Activated CD8-positive, alpha-beta T cell treated with anti-CD3 and anti-CD28 coated beads, Interleukin-2, amount 10 ng/mL, durations not matched to agents 7 days and 5 days (primary cell): ENCODE measurements at regions not wholly inside any gene's neighbourhood (a gene's known extent, or its start where the extent isn't known, plus 50 kb on each side); places are given as distances from the start of the nearest gene placed in this dataset.

Experiments used
- ATAC-seq: fragments of 150-1000 bp; cut with Tn5 transposase; one replicate; pipeline ENCODE4 v1.10.0; 2021; ENCODE audit warnings: moderate library complexity
- CTCF ChIA-PET: fragments of 350-600 bp; sonication (Branson Sonifier 250); formaldehyde crosslinking; loops from one replicate; lab custom pipeline; 2021; ENCODE audit warnings: antibody characterized with exemption; lab: Charles Lee
- POLR2A ChIA-PET: fragments of 350-600 bp; sonication (Branson Sonifier 250); formaldehyde crosslinking; loops from one replicate; lab custom pipeline; 2021; ENCODE audit warnings: antibody characterized with exemption; lab: Charles Lee
- DNase-seq: peaks from one replicate; pipeline ENCODE4 v3.0.0-alpha.2; 2020
- H3K27ac Mint-ChIP-seq: one replicate; pipeline ENCODE4 v1.8.0; 2021; ENCODE audit warnings: mild to moderate bottlenecking, mixed read lengths
- H3K27me3 Mint-ChIP-seq: one replicate; pipeline ENCODE4 v1.8.0; 2021; ENCODE audit warnings: low read depth, mixed read lengths
- H3K36me3 Mint-ChIP-seq: one replicate; pipeline ENCODE4 v1.8.0; 2021; ENCODE audit warnings: low read depth, mixed read lengths
- H3K4me1 Mint-ChIP-seq: one replicate; pipeline ENCODE4 v1.8.0; 2021; ENCODE audit warnings: low read depth, mixed read lengths
- H3K4me3 Mint-ChIP-seq: one replicate; pipeline ENCODE4 v1.8.0; 2021; ENCODE audit warnings: mild to moderate bottlenecking, mixed read lengths
- H3K9me3 Mint-ChIP-seq: one replicate; pipeline ENCODE4 v1.8.0; 2022; ENCODE audit warnings: mixed read lengths; ENCODE audit not compliant: insufficient read depth

GRCh38 chr7:101691822-101692384 lies 62.8 kb upstream of the MYL10 start:
- Mint-ChIP-seq H3K4me1 (peaks cover 4% of the 10 kb centered on the region), H3K27ac (no peak overlapping the region), H3K27me3 (no peaks in the 10 kb centered on the region), H3K4me3 (no peak overlapping the region), H3K36me3 (no peaks in the 10 kb centered on the region), H3K9me3 (no peaks in the 10 kb centered on the region)
- ChIA-PET POLR2A (interaction anchor here (1.0 kb wide), 1 partner anchor 119 kb away, joined by 4 read pairs; no protein-coding TSS in a partner anchor), CTCF (interaction anchor here (1.2 to 2.0 kb wide), 4 partner anchors 50 to 545 kb away, joined by 3 to 7 read pairs (median 6); no protein-coding TSS in a partner anchor)
- DNase-seq (no peak), ATAC-seq (no peak)

- no peak overlapping the region for H3K4me3 Mint-ChIP-seq
- H3K4me1 Mint-ChIP-seq, result peaks cover 4% of the 10 kb centered on the region
- no peaks in the 10 kb centered on the region for H3K36me3 Mint-ChIP-seq
- no peak overlapping the region for H3K27ac Mint-ChIP-seq
- no peaks in the 10 kb centered on the region for H3K9me3 Mint-ChIP-seq
- ChIA-PET CTCF (interaction anchor here (1.6 to 1.9 kb wide), 3 partner anchors 48 to 163 kb away, joined by 5 to 8 read pairs (median 7); no protein-coding TSS in a partner anchor), POLR2A (no interaction called here)
- ATAC-seq (no peak), DNase-seq (no peak)
- no peaks in the 10 kb centered on the region for H3K27me3 Mint-ChIP-seq
Measured at GRCh38 chr7:101693498-101694091, 64.5 kb upstream of the MYL10 start.

DNA sequence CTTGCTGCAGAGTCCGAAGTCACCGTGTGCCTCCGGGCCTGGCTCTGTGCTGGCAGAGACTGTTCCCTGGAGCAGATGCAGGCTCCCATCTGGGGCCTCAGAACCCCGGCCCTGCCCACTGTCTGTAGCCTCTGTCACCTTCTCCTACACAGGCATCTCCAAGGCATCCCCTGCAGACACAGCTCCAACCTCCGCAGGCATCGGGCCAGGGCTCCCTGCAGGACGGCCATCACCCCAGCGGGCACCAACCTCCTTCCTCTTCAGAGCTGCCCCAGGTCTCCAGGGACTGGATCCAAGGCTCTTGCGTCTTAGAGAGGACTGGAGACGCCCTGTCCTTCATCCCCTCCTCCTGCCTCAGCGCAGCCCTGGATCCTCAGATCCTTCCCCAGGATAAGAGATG lies 69.9 kb upstream of the MYL10 start:
- Mint-ChIP-seq H3K36me3 (no peaks in the 10 kb centered on the region), H3K27me3 (no peaks in the 10 kb centered on the region), H3K9me3 (no peaks in the 10 kb centered on the region), H3K4me3 (no peak overlapping the region), H3K4me1 (no peaks in the 10 kb centered on the region), H3K27ac (no peak overlapping the region)
- ChIA-PET POLR2A (no interaction called here), CTCF (no interaction called here)
- ATAC-seq (no peak), DNase-seq (no peak)

- CTCF ChIA-PET, result no interaction called here
- DNase-seq (no peak), ATAC-seq (no peak)
- Mint-ChIP-seq H3K27ac (no peak overlapping the region), H3K4me1 (no peaks in the 10 kb centered on the region), H3K9me3 (no peaks in the 10 kb centered on the region), H3K36me3 (no peaks in the 10 kb centered on the region), H3K27me3 (no peaks in the 10 kb centered on the region), H3K4me3 (no peak overlapping the region)
- POLR2A ChIA-PET, result no interaction called here
Measured at GRCh38 chr7:101699399-101699798, 70.3 kb upstream of the MYL10 start.

- H3K36me3 Mint-ChIP-seq, result no peaks in the 10 kb centered on the region
- ChIA-PET POLR2A (no interaction called here), CTCF (no interaction called here)
- no peaks in the 10 kb centered on the region for H3K27me3 Mint-ChIP-seq
- H3K4me3 Mint-ChIP-seq, result no peak overlapping the region
- H3K9me3 Mint-ChIP-seq, result no peaks in the 10 kb centered on the region
- H3K27ac Mint-ChIP-seq, result no peak overlapping the region
- DNase-seq, result no peak
- H3K4me1 Mint-ChIP-seq, result no peaks in the 10 kb centered on the region
- no peak for ATAC-seq
Measured at GRCh38 chr7:101699881-101700823, 71.1 kb upstream of the MYL10 start.

- Mint-ChIP-seq H3K27ac (no peak overlapping the region), H3K4me3 (no peak overlapping the region), H3K36me3 (no peaks in the 10 kb centered on the region), H3K27me3 (no peaks in the 10 kb centered on the region), H3K4me1 (no peaks in the 10 kb centered on the region), H3K9me3 (no peaks in the 10 kb centered on the region)
- POLR2A ChIA-PET, result no interaction called here
- no peak for DNase-seq
- CTCF ChIA-PET, result no interaction called here
- ATAC-seq, result no peak
Measured at GRCh38 chr7:101701153-101701794, 72.2 kb upstream of the MYL10 start.

- Mint-ChIP-seq H3K27ac (no peak overlapping the region), H3K4me1 (no peaks in the 10 kb centered on the region), H3K9me3 (no peaks in the 10 kb centered on the region), H3K4me3 (no peak overlapping the region), H3K36me3 (no peaks in the 10 kb centered on the region), H3K27me3 (no peaks in the 10 kb centered on the region)
- CTCF ChIA-PET, result no interaction called here
- POLR2A ChIA-PET, result no interaction called here
- ATAC-seq (no peak), DNase-seq (no peak)
Measured at GRCh38 chr7:101702362-101702850, 73.3 kb upstream of the MYL10 start.

- Mint-ChIP-seq H3K27me3 (no peaks in the 10 kb centered on the region), H3K27ac (no peak overlapping the region), H3K36me3 (no peaks in the 10 kb centered on the region), H3K4me1 (no peaks in the 10 kb centered on the region), H3K9me3 (no peaks in the 10 kb centered on the region), H3K4me3 (no peak overlapping the region)
- POLR2A ChIA-PET, result no interaction called here
- ATAC-seq (no peak), DNase-seq (no peak)
- CTCF ChIA-PET, result interaction anchor here (0.7 kb wide), 1 partner anchor 109 kb away, joined by 3 read pairs; no protein-coding TSS in a partner anchor
Measured at GRCh38 chr7:101705331-101705730, 76.2 kb upstream of the MYL10 start.

DNA sequence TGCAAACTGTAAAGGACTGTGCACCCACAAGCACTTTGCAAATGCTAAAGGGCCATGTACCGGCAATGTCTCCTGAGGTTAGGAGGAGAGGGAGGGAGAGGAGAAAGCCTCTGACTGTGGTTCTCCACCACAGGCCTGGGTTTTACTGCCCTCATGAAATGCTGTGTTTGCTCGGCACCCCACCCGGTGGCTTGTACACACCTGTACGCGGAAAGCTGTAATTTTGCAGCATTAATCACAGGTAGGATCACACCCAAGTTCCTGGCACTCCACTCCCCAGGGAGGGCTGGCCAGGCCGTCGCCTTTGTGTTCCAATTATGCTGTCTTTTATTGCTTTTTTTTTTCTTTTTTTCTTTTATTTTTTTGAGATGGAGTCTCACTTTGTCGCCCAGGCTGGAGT lies 78.5 kb upstream of the MYL10 start:
- ATAC-seq (no peak), DNase-seq (no peak)
- H3K27ac Mint-ChIP-seq, result no peak overlapping the region
- POLR2A ChIA-PET, result no interaction called here
- peaks cover 3% of the 10 kb centered on the region for H3K27me3 Mint-ChIP-seq
- H3K4me3 Mint-ChIP-seq, result no peak overlapping the region
- H3K4me1 Mint-ChIP-seq, result no peaks in the 10 kb centered on the region
- H3K9me3 Mint-ChIP-seq, result no peaks in the 10 kb centered on the region
- CTCF ChIA-PET, result no interaction called here
- no peaks in the 10 kb centered on the region for H3K36me3 Mint-ChIP-seq

- ATAC-seq (no peak), DNase-seq (no peak)
- POLR2A ChIA-PET, result no interaction called here
- H3K36me3 Mint-ChIP-seq, result no peaks in the 10 kb centered on the region
- peaks cover 3% of the 10 kb centered on the region for H3K27me3 Mint-ChIP-seq
- CTCF ChIA-PET, result no interaction called here
- no peak overlapping the region for H3K27ac Mint-ChIP-seq
- H3K9me3 Mint-ChIP-seq, result no peaks in the 10 kb centered on the region
- H3K4me1 Mint-ChIP-seq, result no peaks in the 10 kb centered on the region
- no peak overlapping the region for H3K4me3 Mint-ChIP-seq
Measured at GRCh38 chr7:101708223-101708622, 79.1 kb upstream of the MYL10 start.

DNA sequence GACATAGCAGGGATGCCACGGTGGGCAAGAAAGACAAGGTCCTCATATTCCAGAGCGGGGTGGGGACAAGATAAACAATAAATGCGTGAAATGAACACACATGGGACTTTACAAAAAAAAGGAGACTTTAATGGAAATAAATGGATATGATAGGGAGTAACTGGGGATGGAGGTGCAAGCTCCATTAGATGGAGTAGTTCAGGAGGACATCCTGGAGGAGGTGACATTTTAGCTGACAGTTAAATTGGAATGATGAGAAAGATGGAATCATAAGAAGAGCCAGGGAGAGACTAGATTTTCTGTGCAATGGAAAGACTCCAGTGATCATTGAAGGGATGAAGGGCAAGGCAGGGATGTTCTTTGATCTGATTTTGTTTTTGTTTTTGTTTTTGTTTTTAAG lies 83.6 kb upstream of the MYL10 start:
- ATAC-seq (no peak), DNase-seq (no peak)
- H3K9me3 Mint-ChIP-seq, result no peaks in the 10 kb centered on the region
- H3K27ac Mint-ChIP-seq, result no peak overlapping the region
- peaks cover 3% of the 10 kb centered on the region for H3K27me3 Mint-ChIP-seq
- no peak overlapping the region for H3K4me3 Mint-ChIP-seq
- ChIA-PET CTCF (no interaction called here), POLR2A (no interaction called here)
- H3K4me1 Mint-ChIP-seq, result no peaks in the 10 kb centered on the region
- H3K36me3 Mint-ChIP-seq, result no peaks in the 10 kb centered on the region
